GM18907 (cell line): ENCODE measurements at regions not wholly inside any gene's neighbourhood (a gene's known extent, or its start where the extent isn't known, plus 50 kb on each side); places are given as distances from the start of the nearest gene placed in this dataset.

Experiments used
- ATAC-seq: cut with Tn5 transposase; IDR thresholded peaks from one replicate; pipeline ENCODE4 v1.9.1; 2021; ENCODE audit warnings: mild to moderate bottlenecking, moderate library complexity; ENCODE audit not compliant: unreplicated experiment

- ATAC-seq, result no peak
These were observed 478.3 kb downstream of the SOX2 start for GRCh38 chr3:182190056-182190455.

GRCh38 chr3:182198345-182198744 lies 486.6 kb downstream of the SOX2 start:
- ATAC-seq, result no peak

DNA sequence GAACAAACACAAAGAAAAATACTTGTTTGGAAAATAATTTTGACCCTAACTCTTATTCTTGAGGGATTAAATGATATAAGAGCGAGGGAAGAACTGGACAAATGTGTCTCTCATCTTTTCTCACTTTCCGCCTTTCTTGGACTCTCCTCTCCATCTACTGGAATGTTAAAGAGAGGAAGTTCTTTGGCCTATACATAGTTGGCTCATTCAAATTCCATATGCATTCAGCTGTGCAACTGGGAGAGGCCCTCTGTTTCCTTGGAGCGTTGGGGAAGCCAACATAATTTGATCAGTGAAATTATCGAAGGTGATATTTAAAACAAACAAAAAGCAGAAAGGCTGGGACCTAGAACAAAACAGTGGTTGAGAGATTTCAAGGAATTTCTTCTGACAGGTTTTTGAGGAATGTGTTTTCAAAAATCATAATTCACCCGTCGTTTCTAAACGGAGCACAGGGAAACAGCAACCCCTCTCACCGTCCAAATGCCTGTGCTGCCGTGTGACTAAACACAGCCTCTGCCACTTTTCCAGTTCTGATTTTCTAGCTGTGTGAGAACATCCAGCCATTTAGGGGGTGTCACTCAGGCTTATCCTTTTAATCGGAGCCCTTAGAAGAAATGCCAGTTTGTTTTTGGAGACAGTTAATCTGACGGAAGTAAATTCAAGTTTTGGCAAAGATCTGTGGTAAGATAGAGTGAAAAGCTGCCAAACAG lies 489.9 kb downstream of the SOX2 start:
- no peak for ATAC-seq

- ATAC-seq, result no peak
These were observed 500.9 kb downstream of the SOX2 start for GRCh38 chr3:182212479-182213076.

GRCh38 chr3:182214416-182214815 lies 502.7 kb downstream of the SOX2 start:
- ATAC-seq, result no peak

DNA sequence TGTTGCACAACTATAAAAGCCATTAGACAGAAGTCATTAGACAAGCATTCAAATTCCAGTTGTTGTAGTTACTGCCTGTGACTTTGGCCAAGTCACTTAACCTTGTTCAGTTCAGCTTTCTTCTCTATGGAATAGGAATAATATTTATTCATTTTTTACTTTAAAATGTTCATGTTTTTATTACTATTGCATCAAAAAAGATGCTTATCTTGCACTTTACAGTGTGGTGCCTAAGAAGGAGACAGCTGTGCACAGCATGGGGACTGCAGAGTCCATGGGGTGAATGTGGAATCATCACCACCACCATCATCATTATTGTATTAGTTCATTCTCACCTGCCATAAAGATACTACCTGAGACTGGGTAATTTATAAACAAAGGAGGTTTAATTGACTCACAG lies 504.2 kb downstream of the SOX2 start:
- no peak for ATAC-seq

DNA sequence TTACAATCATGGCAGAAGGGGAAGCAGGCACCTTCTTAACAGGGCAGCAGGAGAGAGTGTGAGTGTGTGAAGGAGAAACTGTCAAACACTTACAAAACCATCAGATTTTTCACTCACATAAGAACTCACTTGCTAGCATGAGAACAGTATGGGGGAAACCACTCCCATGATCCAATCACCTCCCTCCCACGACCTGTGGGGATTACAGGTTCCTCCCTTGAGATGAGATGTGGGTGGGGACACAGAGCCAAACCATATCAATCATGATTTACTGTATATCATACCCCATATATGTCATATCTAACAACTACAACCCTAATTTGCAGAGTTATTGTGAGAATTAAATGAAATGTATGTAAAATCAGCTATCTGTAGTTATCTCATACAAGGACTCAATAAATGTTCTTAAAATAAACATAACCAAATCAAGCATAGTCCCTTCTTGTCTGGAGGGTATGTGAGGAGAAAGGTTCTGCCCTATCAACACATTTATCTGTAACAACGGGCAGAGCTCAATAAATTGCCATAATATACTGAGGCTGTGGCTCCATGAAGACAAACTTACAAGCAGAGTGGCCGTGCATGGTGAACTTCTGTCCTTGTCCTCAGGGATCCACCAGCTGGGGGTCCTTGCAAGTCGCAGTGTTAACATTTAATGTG lies 504.7 kb downstream of the SOX2 start:
- ATAC-seq, result no peak

DNA sequence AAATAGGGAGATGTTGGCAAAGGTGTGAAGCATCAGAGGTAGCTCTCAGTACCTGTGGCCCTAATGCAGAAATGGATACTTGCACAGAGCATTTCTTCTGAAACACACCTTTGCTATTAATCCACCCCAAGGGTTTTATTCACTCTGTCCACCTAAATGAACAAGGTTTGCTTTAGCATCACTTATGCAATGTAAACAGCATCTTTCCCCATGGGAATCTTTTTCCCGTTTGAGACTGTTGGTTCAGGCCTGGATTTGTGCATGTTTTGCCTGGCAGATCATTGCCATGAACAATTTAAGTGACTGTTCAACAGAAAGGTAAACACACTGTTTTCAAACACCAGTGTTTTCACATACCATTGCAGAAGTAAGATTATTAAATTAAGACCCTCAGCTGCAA lies 508.3 kb downstream of the SOX2 start:
- ATAC-seq, result no peak

GRCh38 chr3:182220471-182220870 lies 508.7 kb downstream of the SOX2 start:
- no peak for ATAC-seq

DNA sequence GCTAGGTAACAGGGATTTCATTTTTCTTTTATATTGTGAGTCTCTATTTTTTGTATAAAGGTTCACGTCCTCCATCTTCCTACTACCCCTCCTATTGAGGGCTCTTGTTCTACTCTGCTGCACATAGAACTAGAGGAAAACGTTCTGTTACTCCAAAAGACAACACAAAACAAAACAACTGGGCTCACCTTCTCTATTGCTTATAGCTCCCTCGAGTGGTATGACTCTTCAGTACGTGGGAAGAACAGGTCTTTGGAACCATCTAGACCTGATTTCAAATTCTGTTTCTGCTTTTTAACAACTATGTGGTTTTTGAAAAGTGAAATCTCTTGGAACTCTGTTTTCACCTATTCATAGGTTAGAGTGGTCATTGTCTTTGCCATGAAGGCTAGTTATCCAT lies 515.3 kb downstream of the SOX2 start:
- no peak for ATAC-seq

- ATAC-seq, result no peak
These were observed 521.7 kb downstream of the SOX2 start for GRCh38 chr3:182233405-182233804.

DNA sequence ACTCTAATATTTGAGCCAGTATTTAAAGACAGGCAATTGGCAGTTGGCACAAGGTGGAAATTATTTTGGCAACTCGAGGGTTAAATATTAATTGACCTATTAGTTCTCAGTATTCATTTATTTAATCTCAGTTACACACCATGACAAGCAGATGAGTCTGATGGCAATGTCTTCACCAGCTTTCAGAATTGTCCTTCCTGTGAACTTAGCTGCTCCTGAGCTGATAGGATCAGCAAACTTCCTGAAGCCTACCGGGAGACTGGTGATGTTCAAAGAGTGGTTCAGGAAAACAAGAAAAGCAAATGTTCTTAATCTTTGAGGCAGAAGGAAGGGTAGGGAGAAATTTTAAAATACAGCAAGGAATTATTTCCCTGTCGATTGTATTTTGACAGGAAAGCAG lies 522.2 kb downstream of the SOX2 start:
- ATAC-seq, result no peak

GRCh38 chr3:182234881-182235280 lies 523.2 kb downstream of the SOX2 start:
- ATAC-seq, result no peak

DNA sequence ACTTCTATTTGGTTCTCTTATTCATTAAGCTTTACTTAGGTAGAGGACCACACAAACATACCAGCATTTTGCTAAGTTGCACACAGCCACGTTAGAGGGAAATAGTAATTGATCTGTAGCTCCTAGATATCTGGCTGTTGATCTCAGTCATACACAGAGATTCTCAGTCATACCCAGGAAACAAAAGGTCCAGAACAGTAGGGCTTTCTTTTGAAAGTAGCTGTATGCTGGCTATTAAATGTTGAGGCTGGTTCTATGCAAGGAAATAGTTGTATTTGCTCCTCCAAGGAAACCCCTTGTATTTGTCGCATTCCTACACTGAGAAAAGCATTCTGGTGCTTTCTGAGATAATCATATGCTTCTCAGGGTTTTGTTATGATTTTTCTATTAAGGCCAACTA lies 523.8 kb downstream of the SOX2 start:
- no peak for ATAC-seq

DNA sequence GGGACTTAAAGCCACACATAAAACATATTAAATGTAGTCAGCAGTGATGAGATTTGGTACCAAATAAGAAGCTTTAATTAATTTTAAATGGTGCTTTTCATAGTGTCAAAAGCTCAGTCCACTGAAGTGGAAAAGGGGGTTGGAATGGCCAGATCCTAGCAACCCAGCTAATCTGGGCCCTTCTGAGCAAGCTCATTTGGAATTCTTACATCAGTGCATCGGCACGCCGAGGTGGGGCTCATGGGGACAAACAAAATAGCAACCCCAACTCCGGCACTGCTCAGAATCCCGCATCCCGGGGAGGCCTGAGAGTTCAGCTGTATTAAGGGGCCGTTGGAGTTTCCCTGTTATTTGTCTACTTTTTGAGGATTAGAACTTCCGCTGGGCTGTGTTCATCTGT lies 526.4 kb downstream of the SOX2 start:
- ATAC-seq, result no peak

DNA sequence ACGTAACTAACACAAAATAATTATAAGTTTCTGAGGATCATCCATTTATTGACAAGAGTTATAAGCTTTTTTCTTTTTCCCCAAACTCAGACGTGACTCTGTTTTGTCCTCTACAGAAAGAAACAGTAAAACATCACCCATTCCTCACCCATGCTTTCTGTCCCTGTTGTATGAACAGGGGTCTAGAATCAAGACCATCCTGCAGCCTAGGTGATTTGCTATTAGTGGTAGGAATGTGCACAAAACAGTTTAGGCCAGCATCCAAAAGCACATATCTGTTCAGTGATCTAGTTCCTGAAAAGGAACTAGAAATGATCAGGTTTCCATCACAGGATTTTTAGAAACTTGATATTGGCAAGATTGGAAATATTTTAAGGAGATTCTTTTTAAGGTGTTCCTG lies 527.6 kb downstream of the SOX2 start:
- no peak for ATAC-seq

GRCh38 chr3:182240474-182240873 lies 528.7 kb downstream of the SOX2 start:
- no peak for ATAC-seq

DNA sequence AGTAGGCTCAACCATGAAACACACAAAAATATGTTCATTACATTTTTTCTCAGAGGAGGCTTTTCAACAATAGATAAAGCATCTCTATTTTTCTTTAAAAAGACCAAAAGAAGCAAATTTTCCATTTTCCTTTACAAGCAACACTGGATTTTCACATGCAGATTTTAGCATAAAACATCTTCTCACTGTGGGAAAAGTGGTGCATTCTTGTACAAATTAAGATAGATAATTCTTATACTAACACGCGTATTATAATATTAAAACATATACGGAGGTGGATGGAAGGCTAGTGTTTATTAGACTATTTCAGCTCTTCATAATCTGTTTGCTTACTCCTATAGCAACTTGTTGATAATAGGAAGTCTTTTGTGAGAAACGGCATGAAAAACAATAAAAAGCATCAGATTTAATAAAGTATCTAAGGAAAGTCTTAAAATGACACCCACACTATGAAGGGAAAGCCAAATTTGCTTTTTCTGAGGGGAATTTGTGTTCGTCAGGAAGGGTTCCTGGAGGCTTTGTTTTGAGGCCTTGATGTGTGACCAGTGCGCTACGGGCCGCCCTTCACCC lies 529.6 kb downstream of the SOX2 start:
- ATAC-seq, result no peak

DNA sequence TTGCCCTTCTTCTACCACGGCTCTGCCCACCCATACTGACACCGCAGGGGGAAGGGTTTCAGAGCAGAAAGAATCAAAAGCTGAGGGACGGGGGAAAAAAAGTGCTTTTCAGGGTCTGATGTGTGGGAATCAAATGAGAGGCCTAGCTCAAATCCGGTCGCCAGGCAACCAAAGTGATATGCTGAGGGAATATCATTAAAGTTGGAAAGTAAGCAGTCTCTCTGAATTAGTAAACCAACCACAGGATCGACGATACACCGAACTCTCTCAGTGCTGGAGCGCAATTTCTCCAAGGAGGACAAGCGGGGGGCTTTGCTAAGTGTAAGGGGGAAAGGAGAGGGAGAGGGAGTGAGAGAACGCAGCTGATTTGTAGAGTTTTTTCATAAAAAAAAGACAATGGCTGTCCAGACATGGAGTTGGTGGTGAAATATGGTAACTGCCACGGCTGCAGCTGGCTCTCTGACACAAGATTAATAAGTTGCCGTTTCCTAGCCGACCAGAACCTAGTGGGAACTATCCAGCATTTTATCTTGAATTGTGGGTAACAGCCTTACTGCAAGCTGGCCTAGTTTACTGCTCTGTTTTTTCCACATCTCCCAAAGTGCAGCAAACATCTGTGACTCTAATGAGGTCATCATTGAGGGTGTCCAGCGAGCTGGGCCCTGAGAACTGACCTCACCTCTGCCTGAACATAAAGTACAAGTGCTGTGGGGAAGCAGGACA lies 530.2 kb downstream of the SOX2 start:
- ATAC-seq, result no peak

DNA sequence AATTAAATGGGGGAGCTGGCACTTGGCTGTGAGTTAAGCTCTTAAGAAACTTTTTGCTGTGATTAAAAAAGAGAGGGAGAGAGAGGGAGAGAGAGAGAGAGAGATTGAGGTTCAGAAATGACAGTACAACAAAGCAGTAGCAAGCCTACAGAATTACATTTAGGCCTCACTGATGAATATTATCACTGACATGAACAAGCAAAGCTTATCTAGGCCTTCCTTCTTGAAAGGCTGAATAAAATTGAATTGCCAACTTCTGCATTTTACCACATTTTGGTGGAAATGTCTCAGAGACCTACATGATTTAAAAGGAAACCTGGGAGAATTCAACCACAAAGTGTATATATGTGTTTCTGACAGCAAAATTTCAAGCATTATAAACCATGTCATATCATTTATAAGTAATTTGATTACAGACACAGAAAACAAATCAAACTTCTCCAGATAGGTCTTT lies 530.8 kb downstream of the SOX2 start:
- ATAC-seq, result no peak

DNA sequence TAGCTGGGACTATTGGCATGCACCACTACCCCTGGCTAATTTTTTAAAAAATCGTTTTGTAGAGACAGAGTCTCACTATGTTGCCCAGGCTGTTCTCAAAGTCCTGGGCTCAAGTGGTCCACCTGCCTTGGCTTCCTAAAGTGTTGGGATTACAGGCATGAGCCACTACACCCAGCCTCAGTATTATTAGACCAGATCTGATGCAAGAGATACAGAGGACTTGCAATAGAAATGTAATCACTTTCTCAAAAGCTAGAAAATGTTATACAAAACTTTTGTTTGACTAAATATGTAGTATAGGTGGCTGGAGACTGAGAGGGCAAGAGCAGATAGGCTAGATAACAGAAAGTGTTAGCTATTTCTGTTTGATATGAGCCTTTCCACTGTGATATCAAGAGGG lies 531.9 kb downstream of the SOX2 start:
- no peak for ATAC-seq
